Loucy (cell line): ENCODE measurements at regions not wholly inside any gene's neighbourhood (a gene's known extent, or its start where the extent isn't known, plus 50 kb on each side); places are given as distances from the start of the nearest gene placed in this dataset.

Experiments used
- H2AFZ ChIP-seq: fragments of 200-600 bp; sonication (generic); 2 replicates; pipeline ENCODE4 v1.6.0; 2016; ENCODE audit warnings: antibody characterized with exemption, mild to moderate bottlenecking, low read length, moderate library complexity
- H3F3A ChIP-seq: fragments of 200-600 bp; 2 replicates; pipeline ENCODE4 v1.6.0; 2016; ENCODE audit warnings: antibody characterized with exemption, low read depth, mild to moderate bottlenecking
- H3K27me3 ChIP-seq: fragments of 200-600 bp; sonication (generic); 2 replicates; pipeline ENCODE4 v1.6.1; 2014; ENCODE audit warnings: low read length, mild to moderate bottlenecking; ENCODE audit not compliant: insufficient read depth, poor library complexity, severe bottlenecking
- H3K36me3 ChIP-seq: fragments of 200-600 bp; sonication (generic); 2 replicates; pipeline ENCODE4 v1.6.1; 2016; ENCODE audit warnings: low read length; ENCODE audit not compliant: insufficient read depth
- H3K4me1 ChIP-seq: fragments of 200-600 bp; sonication (generic); 2 replicates; pipeline ENCODE4 v1.5.1; 2014; ENCODE audit warnings: low read length, mild to moderate bottlenecking; ENCODE audit not compliant: insufficient read depth, poor library complexity, severe bottlenecking
- H3K4me2 ChIP-seq: fragments of 200-600 bp; sonication (generic); 2 replicates; pipeline ENCODE4 v1.6.0; 2014; ENCODE audit warnings: antibody characterized with exemption, low read length, low read depth, mild to moderate bottlenecking; ENCODE audit not compliant: poor library complexity, severe bottlenecking
- H3K4me3 ChIP-seq: fragments of 200-600 bp; sonication (generic); 2 replicates; pipeline ENCODE4 v1.5.1; 2014; ENCODE audit warnings: low read length, mild to moderate bottlenecking, mixed read lengths; ENCODE audit not compliant: poor library complexity, severe bottlenecking
- H3K79me2 ChIP-seq: fragments of 200-600 bp; sonication (generic); 2 replicates; pipeline ENCODE4 v1.6.1; 2014; ENCODE audit warnings: low read length; ENCODE audit not compliant: insufficient read depth
- H3K9ac ChIP-seq: fragments of 200-600 bp; sonication (generic); 2 replicates; pipeline ENCODE4 v1.6.0; 2014; ENCODE audit warnings: mild to moderate bottlenecking, low read depth, low read length, moderate library complexity; ENCODE audit not compliant: poor library complexity, severe bottlenecking
- H3K9me2 ChIP-seq: fragments of 200-600 bp; sonication (generic); replicated peaks from 2 replicates; pipeline ENCODE4 v1.6.1; 2016; ENCODE audit warnings: low read depth, low read length, mixed read lengths
- H3K9me3 ChIP-seq: fragments of 200-600 bp; sonication (generic); 2 replicates; pipeline ENCODE4 v1.6.1; 2014; ENCODE audit warnings: mild to moderate bottlenecking, antibody characterized with exemption, low read length, low read depth; ENCODE audit not compliant: insufficient read depth
- H4K20me1 ChIP-seq: fragments of 200-600 bp; sonication (generic); 2 replicates; pipeline ENCODE4 v1.6.0; 2014; ENCODE audit warnings: antibody characterized with exemption, low read length, mild to moderate bottlenecking; ENCODE audit not compliant: insufficient read depth, poor library complexity, severe bottlenecking
- EZH2phosphoT487 ChIP-seq: fragments of 200-600 bp; IDR thresholded peaks from 2 replicates; pipeline ENCODE4 v1.6.1; 2018; ENCODE audit warnings: antibody characterized with exemption, mild to moderate bottlenecking, moderate library complexity, borderline replicate concordance
- TF ChIP-seq, protein P1 (sequence below): fragments of 200-600 bp; sonication (generic); conservative IDR thresholded peaks from 2 replicates; pipeline ENCODE4 v1.5.1; 2014; ENCODE audit warnings: mild to moderate bottlenecking, antibody characterized with exemption, low read length

- no peaks in the 10 kb centered on the region for H3K27me3 ChIP-seq
- H3F3A ChIP-seq = no peaks in the 10 kb centered on the region
- no peak overlapping the region for H3K4me3 ChIP-seq
- no peaks in the 10 kb centered on the region for H3K4me1 ChIP-seq
- no peak overlapping the region for H2AFZ ChIP-seq
- no peaks in the 10 kb centered on the region for H3K9me3 ChIP-seq
- H3K9ac ChIP-seq = no peak overlapping the region
- no peaks in the 10 kb centered on the region for H3K36me3 ChIP-seq
- no peaks in the 10 kb centered on the region for H3K79me2 ChIP-seq
- no peaks in the 10 kb centered on the region for H3K9me2 ChIP-seq
- TF ChIP-seq, protein P1, sequence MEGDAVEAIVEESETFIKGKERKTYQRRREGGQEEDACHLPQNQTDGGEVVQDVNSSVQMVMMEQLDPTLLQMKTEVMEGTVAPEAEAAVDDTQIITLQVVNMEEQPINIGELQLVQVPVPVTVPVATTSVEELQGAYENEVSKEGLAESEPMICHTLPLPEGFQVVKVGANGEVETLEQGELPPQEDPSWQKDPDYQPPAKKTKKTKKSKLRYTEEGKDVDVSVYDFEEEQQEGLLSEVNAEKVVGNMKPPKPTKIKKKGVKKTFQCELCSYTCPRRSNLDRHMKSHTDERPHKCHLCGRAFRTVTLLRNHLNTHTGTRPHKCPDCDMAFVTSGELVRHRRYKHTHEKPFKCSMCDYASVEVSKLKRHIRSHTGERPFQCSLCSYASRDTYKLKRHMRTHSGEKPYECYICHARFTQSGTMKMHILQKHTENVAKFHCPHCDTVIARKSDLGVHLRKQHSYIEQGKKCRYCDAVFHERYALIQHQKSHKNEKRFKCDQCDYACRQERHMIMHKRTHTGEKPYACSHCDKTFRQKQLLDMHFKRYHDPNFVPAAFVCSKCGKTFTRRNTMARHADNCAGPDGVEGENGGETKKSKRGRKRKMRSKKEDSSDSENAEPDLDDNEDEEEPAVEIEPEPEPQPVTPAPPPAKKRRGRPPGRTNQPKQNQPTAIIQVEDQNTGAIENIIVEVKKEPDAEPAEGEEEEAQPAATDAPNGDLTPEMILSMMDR = no peak
- TF ChIP-seq EZH2phosphoT487 = no peak
- H4K20me1 ChIP-seq = no peaks in the 10 kb centered on the region
- H3K4me2 ChIP-seq = no peak overlapping the region
These were observed 338.0 kb upstream of the ZMIZ1 start for GRCh38 chr10:78730754-78731153.

GRCh38 chr10:78731675-78732074 is 337.1 kb upstream of the ZMIZ1 start:
- TF ChIP-seq, protein P1 = no peak
- no peak for TF ChIP-seq EZH2phosphoT487
- Histone ChIP-seq H2AFZ (no peak overlapping the region), H4K20me1 (no peaks in the 10 kb centered on the region), H3K4me3 (no peak overlapping the region), H3K9me2 (no peaks in the 10 kb centered on the region), H3K9ac (no peak overlapping the region), H3K79me2 (no peaks in the 10 kb centered on the region), H3K9me3 (no peaks in the 10 kb centered on the region), H3F3A (no peaks in the 10 kb centered on the region), H3K36me3 (no peaks in the 10 kb centered on the region), H3K4me1 (no peaks in the 10 kb centered on the region), H3K4me2 (no peak overlapping the region), H3K27me3 (no peaks in the 10 kb centered on the region)

DNA sequence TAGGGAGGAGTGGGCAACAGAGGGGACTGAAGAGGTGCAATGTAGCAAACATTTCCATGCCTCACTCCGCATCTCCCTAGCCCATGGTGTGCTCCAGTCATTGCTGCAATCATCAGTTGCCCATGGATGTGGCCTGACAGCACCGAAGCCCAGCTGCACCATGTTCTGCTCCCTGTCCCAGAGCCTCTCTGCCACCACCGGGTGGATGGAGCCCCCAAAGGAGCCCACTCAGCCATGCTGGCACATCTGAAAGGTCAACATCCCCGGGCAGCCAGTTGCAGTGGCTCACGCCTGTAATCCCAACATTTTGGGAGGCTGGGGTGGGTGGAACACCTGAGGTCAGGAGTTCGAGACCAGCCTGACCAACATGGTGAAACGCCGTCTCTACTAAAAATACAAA is 336.4 kb upstream of the ZMIZ1 start:
- Histone ChIP-seq H3K9me3 (no peaks in the 10 kb centered on the region), H3K9me2 (no peaks in the 10 kb centered on the region), H3K4me3 (no peak overlapping the region), H3K27me3 (no peaks in the 10 kb centered on the region), H3K4me2 (no peak overlapping the region), H3K36me3 (no peaks in the 10 kb centered on the region), H3K9ac (no peak overlapping the region), H3F3A (no peaks in the 10 kb centered on the region), H2AFZ (no peak overlapping the region), H3K79me2 (no peaks in the 10 kb centered on the region), H3K4me1 (no peaks in the 10 kb centered on the region), H4K20me1 (no peaks in the 10 kb centered on the region)
- no peak for TF ChIP-seq EZH2phosphoT487
- TF ChIP-seq, protein P1 = no peak
